Mesothelial cell of epicardium (in vitro differentiated cells): ENCODE measurements at regions not wholly inside any gene's neighbourhood (a gene's known extent, or its start where the extent isn't known, plus 50 kb on each side); places are given as distances from the start of the nearest gene placed in this dataset.

Source experiments
- DNase-seq, 2 experiments: peaks; one replicate each; pipeline ENCODE4 v3.0.0; 2021; ENCODE audit warnings: low spot score in 2 of 2; ENCODE audit not compliant: unreplicated experiment in 2 of 2
- H3K27ac Mint-ChIP-seq: 2 replicates; pipeline ENCODE4 v1.8.0; 2021; ENCODE audit warnings: mixed read lengths
- H3K27me3 Mint-ChIP-seq: 2 replicates; pipeline ENCODE4 v1.8.0; 2021; ENCODE audit warnings: low read depth, mixed read lengths
- H3K36me3 Mint-ChIP-seq: 2 replicates; pipeline ENCODE4 v1.8.0; 2021; ENCODE audit warnings: mixed read lengths
- H3K4me1 Mint-ChIP-seq: 2 replicates; pipeline ENCODE4 v1.8.0; 2021; ENCODE audit warnings: mixed read lengths
- H3K4me3 Mint-ChIP-seq: 2 replicates; pipeline ENCODE4 v1.8.0; 2021; ENCODE audit warnings: mild to moderate bottlenecking, moderate library complexity, mixed read lengths
- H3K9me3 Mint-ChIP-seq: 2 replicates; pipeline ENCODE4 v1.8.0; 2021; ENCODE audit warnings: mixed read lengths
- CTCF ChIP-seq: fragments of 200-600 bp; sonication (generic); IDR thresholded peaks from one replicate; pipeline ENCODE4 v1.5.0; 2021; ENCODE audit warnings: antibody characterized with exemption; ENCODE audit not compliant: unreplicated experiment

- DNase-seq = no peak
- Mint-ChIP-seq H3K36me3 (no peaks in the 10 kb centered on the region), H3K4me3 (no peak overlapping the region), H3K9me3 (no peaks in the 10 kb centered on the region), H3K27me3 (no peaks in the 10 kb centered on the region), H3K27ac (peak overlapping the region; percentile 74), H3K4me1 (peaks cover 65% of the 10 kb centered on the region)
- TF ChIP-seq CTCF = no peak
These were observed 218.6 kb downstream of the FAT3 start for GRCh38 chr11:92443199-92443598.

DNA sequence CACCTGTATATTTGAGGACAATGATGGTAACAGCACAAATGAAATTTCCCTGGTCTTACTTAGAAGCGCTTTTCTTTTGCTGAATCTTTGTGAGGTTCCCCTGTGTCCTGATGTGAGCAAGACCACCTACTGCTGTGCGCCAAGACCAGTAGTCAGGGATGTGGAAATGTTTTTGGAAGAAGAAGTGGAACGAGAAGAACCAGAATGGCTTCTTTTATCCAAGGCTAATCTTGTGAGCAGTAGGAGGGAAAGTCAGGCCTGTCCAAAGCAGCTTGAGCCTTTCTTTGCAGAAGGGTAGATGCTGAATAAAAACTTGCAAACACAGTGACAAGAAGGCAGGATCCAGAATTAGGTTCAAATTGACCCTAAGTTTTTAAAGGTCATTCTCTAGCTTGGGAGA, 223.0 kb downstream of the FAT3 start:
- no peaks in the 10 kb centered on the region for H3K36me3 Mint-ChIP-seq
- no peak for DNase-seq
- peaks cover 36% of the 10 kb centered on the region for H3K4me1 Mint-ChIP-seq
- H3K4me3 Mint-ChIP-seq = no peak overlapping the region
- no peaks in the 10 kb centered on the region for H3K9me3 Mint-ChIP-seq
- no peak overlapping the region for H3K27ac Mint-ChIP-seq
- no peak for TF ChIP-seq CTCF
- H3K27me3 Mint-ChIP-seq = no peaks in the 10 kb centered on the region

DNA sequence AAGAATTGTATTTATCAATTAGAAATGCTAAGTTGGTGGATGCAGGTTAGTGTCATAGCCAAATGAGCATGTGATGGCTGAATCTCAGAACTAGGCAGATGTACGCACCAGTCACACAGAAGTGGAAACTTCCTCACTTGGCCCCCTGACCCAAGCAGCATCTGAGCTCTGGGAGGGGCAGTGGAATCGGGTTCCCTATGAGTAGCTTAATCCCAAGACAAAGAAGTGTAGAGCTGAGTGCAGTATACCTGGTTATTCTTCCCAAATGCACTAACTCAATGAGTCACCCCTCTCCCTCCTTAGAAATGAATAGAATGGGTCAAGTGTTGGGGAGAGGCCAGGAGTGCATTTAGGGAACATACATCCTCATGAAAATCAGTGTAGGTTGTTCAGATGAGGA, 224.6 kb downstream of the FAT3 start:
- H3K36me3 Mint-ChIP-seq = no peaks in the 10 kb centered on the region
- no peak for TF ChIP-seq CTCF
- no peak overlapping the region for H3K27ac Mint-ChIP-seq
- no peak overlapping the region for H3K4me3 Mint-ChIP-seq
- no peaks in the 10 kb centered on the region for H3K9me3 Mint-ChIP-seq
- H3K4me1 Mint-ChIP-seq = peaks cover 26% of the 10 kb centered on the region
- no peaks in the 10 kb centered on the region for H3K27me3 Mint-ChIP-seq
- no peak for DNase-seq

DNA sequence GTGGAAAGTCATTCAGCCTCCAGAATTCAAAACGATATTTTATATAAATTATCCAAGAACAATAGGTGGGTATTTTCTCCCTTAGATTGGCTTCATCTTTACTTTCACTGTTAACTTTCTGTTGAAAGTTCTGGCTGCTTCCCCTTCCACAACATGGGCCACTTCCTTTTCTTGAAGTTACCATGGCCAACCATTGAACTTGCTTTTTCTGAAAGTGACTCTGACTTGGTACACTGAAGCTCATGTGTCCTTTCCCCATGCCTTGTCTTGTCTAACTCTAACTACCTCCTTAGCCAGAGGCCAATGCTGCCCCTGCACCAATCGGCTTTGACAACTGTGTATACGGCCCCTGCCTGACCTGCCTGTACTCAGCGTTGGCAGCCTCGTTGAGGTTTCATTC, 225.2 kb downstream of the FAT3 start:
- Mint-ChIP-seq H3K4me3 (no peak overlapping the region), H3K4me1 (peaks cover 25% of the 10 kb centered on the region), H3K9me3 (no peaks in the 10 kb centered on the region), H3K27me3 (no peaks in the 10 kb centered on the region), H3K36me3 (no peaks in the 10 kb centered on the region), H3K27ac (no peak overlapping the region)
- TF ChIP-seq CTCF = no peak
- no peak for DNase-seq

GRCh38 chr11:92451063-92451462, 226.4 kb downstream of the FAT3 start:
- Mint-ChIP-seq H3K9me3 (no peaks in the 10 kb centered on the region), H3K27me3 (no peaks in the 10 kb centered on the region), H3K27ac (no peak overlapping the region), H3K4me1 (peaks cover 23% of the 10 kb centered on the region), H3K36me3 (no peaks in the 10 kb centered on the region), H3K4me3 (no peak overlapping the region)
- DNase-seq = no peak
- TF ChIP-seq CTCF = no peak

DNA sequence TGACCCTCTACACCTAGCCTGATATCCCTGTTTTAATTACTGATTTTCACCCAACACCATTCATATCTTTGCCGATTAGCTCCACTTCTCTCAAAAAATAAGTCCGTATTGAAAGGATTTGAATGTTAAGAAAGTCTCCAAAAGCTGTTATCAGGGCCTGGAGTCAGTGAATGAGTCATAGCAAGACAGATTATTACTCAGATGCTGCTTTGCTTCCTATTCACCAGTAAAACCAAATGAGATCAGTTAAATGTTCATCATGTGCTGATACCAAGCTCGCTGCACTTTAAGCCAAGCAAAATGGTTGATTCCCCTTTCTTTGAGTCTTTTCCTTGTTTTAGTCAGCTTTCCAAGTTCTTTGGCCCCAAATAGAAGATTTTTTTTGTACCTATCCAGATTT, 228.4 kb downstream of the FAT3 start:
- Mint-ChIP-seq H3K9me3 (no peaks in the 10 kb centered on the region), H3K36me3 (no peaks in the 10 kb centered on the region), H3K27me3 (no peaks in the 10 kb centered on the region), H3K27ac (no peak overlapping the region), H3K4me1 (peaks cover 14% of the 10 kb centered on the region), H3K4me3 (no peak overlapping the region)
- no peak for TF ChIP-seq CTCF
- no peak for DNase-seq
